GM23338 (cell line): ENCODE measurements at regions not wholly inside any gene's neighbourhood (a gene's known extent, or its start where the extent isn't known, plus 50 kb on each side); places are given as distances from the start of the nearest gene placed in this dataset.

Experiments
- ATAC-seq: fragments of 200-7000 bp; cut with Tn5 transposase; 3 replicates; pipeline ENCODE4 v1.9.1; 2020
- DNase-seq: peaks from one replicate; pipeline ENCODE4 v3.0.0-alpha.2; 2015; ENCODE audit warnings: low spot score
- H2AFZ ChIP-seq: fragments of 200-600 bp; sonication (generic); 2 replicates; pipeline ENCODE4 v1.8.0; 2016; ENCODE audit warnings: antibody characterized with exemption, mild to moderate bottlenecking, moderate library complexity
- H3F3A ChIP-seq: fragments of 200-600 bp; sonication (generic); replicated peaks from 2 replicates; pipeline ENCODE4 v1.8.0; 2017; ENCODE audit warnings: antibody characterized with exemption, mixed run types, low read depth
- H3K27ac ChIP-seq: fragments of 200-600 bp; sonication (generic); 2 replicates; pipeline ENCODE4 v1.6.1; 2016; ENCODE audit warnings: low read depth
- H3K27me3 ChIP-seq: fragments of 200-600 bp; sonication (generic); 2 replicates; pipeline ENCODE4 v1.8.0; 2016; ENCODE audit warnings: mild to moderate bottlenecking, mixed run types, moderate library complexity; ENCODE audit not compliant: insufficient read depth
- H3K36me3 ChIP-seq: fragments of 200-600 bp; sonication (generic); 2 replicates; pipeline ENCODE4 v1.8.0; 2016; ENCODE audit warnings: mild to moderate bottlenecking; ENCODE audit not compliant: insufficient read depth
- H3K4me1 ChIP-seq: fragments of 200-600 bp; sonication (generic); 2 replicates; pipeline ENCODE4 v1.8.0; 2016; ENCODE audit warnings: mild to moderate bottlenecking, moderate library complexity; ENCODE audit not compliant: insufficient read depth
- H3K4me2 ChIP-seq: fragments of 200-600 bp; sonication (generic); 2 replicates; pipeline ENCODE4 v1.7.1; 2017; ENCODE audit warnings: mixed run types
- H3K4me3 ChIP-seq: fragments of 200-600 bp; sonication (generic); 2 replicates; pipeline ENCODE4 v1.6.1; 2016; ENCODE audit warnings: mixed run types
- H3K79me2 ChIP-seq: fragments of 200-600 bp; sonication (generic); replicated peaks from 2 replicates; pipeline ENCODE4 v1.8.0; 2017; ENCODE audit warnings: mild to moderate bottlenecking; ENCODE audit not compliant: insufficient read depth
- H3K9me2 ChIP-seq: fragments of 200-600 bp; sonication (generic); 2 replicates; pipeline ENCODE4 v1.8.0; 2017; ENCODE audit not compliant: insufficient read depth
- H4K20me1 ChIP-seq: fragments of 200-600 bp; sonication (generic); replicated peaks from 2 replicates; pipeline ENCODE4 v1.8.0; 2017; ENCODE audit warnings: mild to moderate bottlenecking; ENCODE audit not compliant: insufficient read depth
- H3K27ac Mint-ChIP-seq: 2 replicates; pipeline ENCODE4 v1.8.0; 2020; ENCODE audit warnings: inconsistent platforms, mild to moderate bottlenecking, moderate library complexity, mixed read lengths
- H3K27me3 Mint-ChIP-seq: 3 replicates; pipeline ENCODE4 v1.8.0; 2022; ENCODE audit warnings: low read depth, mild to moderate bottlenecking, moderate library complexity, mixed read lengths, inconsistent platforms; ENCODE audit not compliant: insufficient read depth, poor library complexity
- H3K36me3 Mint-ChIP-seq: 3 replicates; pipeline ENCODE4 v1.8.0; 2021; ENCODE audit warnings: low read depth, mild to moderate bottlenecking, inconsistent platforms, moderate library complexity, mixed read lengths
- H3K4me1 Mint-ChIP-seq: 3 replicates; pipeline ENCODE4 v1.8.0; 2020; ENCODE audit warnings: mild to moderate bottlenecking, inconsistent platforms, mixed read lengths
- H3K4me3 Mint-ChIP-seq: 3 replicates; pipeline ENCODE4 v1.8.0; 2021; ENCODE audit warnings: moderate library complexity, mild to moderate bottlenecking, inconsistent platforms, mixed read lengths
- H3K9me3 Mint-ChIP-seq: 3 replicates; pipeline ENCODE4 v1.8.0; 2020; ENCODE audit warnings: moderate library complexity, mild to moderate bottlenecking, inconsistent platforms, mixed read lengths
- CTCF ChIP-seq, 2 experiments: fragments of 200-600 bp in 1 of 2; sonication (generic) in 1 of 2; conservative IDR thresholded peaks; 2 replicates each; pipeline versions ENCODE4 v1.5.1 to v1.6.1; 2016 to 2017; ENCODE audit warnings: antibody characterized with exemption in 2 of 2, low read depth in 2 of 2, mild to moderate bottlenecking in 2 of 2, moderate library complexity in 1 of 2
- ETS1 ChIP-seq: IDR thresholded peaks from 2 replicates; pipeline ENCODE4 v1.6.1; 2016; ENCODE audit warnings: antibody characterized with exemption
- EZH2 ChIP-seq: fragments of 200-600 bp; sonication (generic); IDR thresholded peaks from one replicate; pipeline ENCODE4 v1.8.0; 2017; ENCODE audit warnings: antibody characterized with exemption, mild to moderate bottlenecking, low read depth; ENCODE audit not compliant: unreplicated experiment
- EZH2phosphoT487 ChIP-seq: fragments of 200-600 bp; sonication (generic); IDR thresholded peaks from one replicate; pipeline ENCODE4 v1.8.1; 2018; ENCODE audit warnings: antibody characterized with exemption; ENCODE audit not compliant: unreplicated experiment
- JUNB ChIP-seq: IDR thresholded peaks from one replicate; pipeline ENCODE4 v1.6.1; 2016; ENCODE audit warnings: antibody characterized with exemption; ENCODE audit not compliant: unreplicated experiment
- NANOG ChIP-seq: IDR thresholded peaks from 2 replicates; pipeline ENCODE4 v1.6.1; 2016; ENCODE audit warnings: antibody characterized with exemption, borderline replicate concordance
- POLR2AphosphoS5 ChIP-seq: IDR thresholded peaks from 2 replicates; pipeline ENCODE4 v1.6.1; 2016; ENCODE audit warnings: antibody characterized with exemption, low read depth
- STAT1 ChIP-seq: IDR thresholded peaks from one replicate; pipeline ENCODE4 v1.6.1; 2016; ENCODE audit warnings: antibody characterized with exemption; ENCODE audit not compliant: unreplicated experiment
- ZNF114 ChIP-seq: fragments of 250-450 bp; sonication (Bioruptor Pico); IDR thresholded peaks from 2 replicates; pipeline ENCODE4 v1.5.0; 2020; ENCODE audit warnings: mild to moderate bottlenecking, moderate library complexity
- ZNF331 ChIP-seq: fragments of 250-450 bp; sonication (Bioruptor Pico); IDR thresholded peaks from 2 replicates; pipeline ENCODE4 v1.5.0; 2020; ENCODE audit warnings: low read depth, mild to moderate bottlenecking, moderate library complexity
- ZNF462 ChIP-seq: fragments of 250-450 bp; sonication (Bioruptor Pico); IDR thresholded peaks from 2 replicates; pipeline ENCODE4 v1.5.0; 2020; ENCODE audit warnings: mild to moderate bottlenecking, moderate library complexity

- H3K27me3 Mint-ChIP-seq: peaks cover 8% of the 10 kb centered on the region
- Histone ChIP-seq H3K4me2 (no peak overlapping the region), H3K27me3 (no peaks in the 10 kb centered on the region), H3K4me3 (no peak overlapping the region), H3K27ac (no peak overlapping the region), H3K79me2 (no peaks in the 10 kb centered on the region), H3K9me2 (no peaks in the 10 kb centered on the region), H3F3A (no peaks in the 10 kb centered on the region), H3K4me1 (no peaks in the 10 kb centered on the region), H3K36me3 (0 out of 2 replicates have a peak, but pooled peaks cover 5% of the 10 kb centered on the region), H4K20me1 (no peaks in the 10 kb centered on the region), H2AFZ (no peak overlapping the region)
- no peaks in the 10 kb centered on the region for H3K4me1 Mint-ChIP-seq
- no peak for DNase-seq
- H3K4me3 Mint-ChIP-seq: no peak overlapping the region
- ATAC-seq: no peak
- peaks cover 94% of the 10 kb centered on the region for H3K9me3 Mint-ChIP-seq
- H3K27ac Mint-ChIP-seq: no peak overlapping the region
- peaks cover 59% of the 10 kb centered on the region for H3K36me3 Mint-ChIP-seq
- no peak for TF ChIP-seq CTCF (conservative IDR thresholded peaks at IDR 0.05; ENCODE audit: low read depth in 2 of 2)
- TF ChIP-seq JUNB: no peak
- no peak for TF ChIP-seq EZH2phosphoT487
- no peak for TF ChIP-seq ZNF331 (CRISPR knock-in tag)
- TF ChIP-seq STAT1: no peak
- no peak for TF ChIP-seq POLR2AphosphoS5
Observed at GRCh38 chr18:78245451-78245850, 734.2 kb upstream of the SALL3 start.

- H3K79me2 ChIP-seq: no peaks in the 10 kb centered on the region
- no peaks in the 10 kb centered on the region for H3K27me3 ChIP-seq
- DNase-seq: no peak
- H3F3A ChIP-seq: no peaks in the 10 kb centered on the region
- Mint-ChIP-seq H3K27me3 (peaks cover 8% of the 10 kb centered on the region), H3K36me3 (peaks cover 58% of the 10 kb centered on the region), H3K4me1 (no peaks in the 10 kb centered on the region), H3K27ac (no peak overlapping the region), H3K9me3 (peaks cover 94% of the 10 kb centered on the region), H3K4me3 (no peak overlapping the region)
- H3K36me3 ChIP-seq: 0 out of 2 replicates have a peak, but pooled peaks cover 5% of the 10 kb centered on the region
- H3K9me2 ChIP-seq: no peaks in the 10 kb centered on the region
- H3K4me1 ChIP-seq: no peaks in the 10 kb centered on the region
- no peak overlapping the region for H3K4me2 ChIP-seq
- H3K27ac ChIP-seq: no peak overlapping the region
- H4K20me1 ChIP-seq: no peaks in the 10 kb centered on the region
- no peak overlapping the region for H3K4me3 ChIP-seq
- ATAC-seq: no peak
- H2AFZ ChIP-seq: no peak overlapping the region
- no peak for TF ChIP-seq POLR2AphosphoS5
- no peak for TF ChIP-seq ETS1
- no peak for TF ChIP-seq NANOG
- TF ChIP-seq ZNF331 (CRISPR knock-in tag): no peak
- TF ChIP-seq ZNF462 (CRISPR knock-in tag): no peak
- TF ChIP-seq EZH2: no peak
- no peak for TF ChIP-seq CTCF (conservative IDR thresholded peaks at IDR 0.05; ENCODE audit: low read depth in 2 of 2)
- TF ChIP-seq EZH2phosphoT487: no peak
- no peak for TF ChIP-seq ZNF114 (CRISPR knock-in tag)
- no peak for TF ChIP-seq STAT1
Observed at GRCh38 chr18:78246050-78246449, 733.6 kb upstream of the SALL3 start.
